HepG2 (cell line): ENCODE measurements at regions not wholly inside any gene's neighbourhood (a gene's known extent, or its start where the extent isn't known, plus 50 kb on each side); places are given as distances from the start of the nearest gene placed in this dataset.

Source experiments
- ATAC-seq: fragments of 200-7000 bp; cut with Tn5 transposase; 3 replicates; pipeline ENCODE4 v1.9.1; 2020; ENCODE audit warnings: mild to moderate bottlenecking, moderate library complexity
- BruUV-seq: library from RNA; stranded (reverse); fragments of 400-500 nt; replicated peaks from 2 replicates; lab custom pipeline; 2021; lab: Mats Ljungman, UMichigan
- CTCF ChIA-PET: fragments of 300-600 bp; formaldehyde crosslinking; extraction: SDS; loops from one replicate; lab custom pipeline; 2021; ENCODE audit warnings: low total read pairs, inconsistent platforms, low intra/inter-chr PET ratio; lab: Yijun Ruan, JAX
- POLR2A ChIA-PET: fragments of 350-600 bp; sonication (Branson Sonifier 250); formaldehyde crosslinking; loops from one replicate; lab custom pipeline; 2020; ENCODE audit warnings: antibody characterized with exemption, inconsistent platforms; lab: Yijun Ruan, JAX
- DNase-seq: peaks from one replicate; pipeline ENCODE4 v3.0.0-alpha.2; 2015; ENCODE audit warnings: low spot score
- FAIRE-seq: peaks from 3 replicates; lab custom pipeline; 2011; peaks lifted over from hg19 to GRCh38; lab: Jason Lieb, UNC
- H2AFZ ChIP-seq: one replicate; pipeline ENCODE4 v1.6.1; 2011; ENCODE audit warnings: low read length, inconsistent platforms
- H3K27ac ChIP-seq: fragments of 300-600 bp; 3 replicates; pipeline ENCODE4 v1.8.0; 2011; ENCODE audit warnings: mixed run types, mild to moderate bottlenecking, mixed read lengths, low read length, inconsistent platforms; ENCODE audit not compliant: insufficient read depth; ENCODE audit errors: extremely low read length
- H3K27me3 ChIP-seq, 2 experiments: fragments of 200-600 bp in 1 of 2; 2 replicates in 1 of 2; 3 replicates in 1 of 2; pipeline versions ENCODE4 v1.6.0 to v1.8.0; 2011; ENCODE audit warnings: low read length in 2 of 2, mild to moderate bottlenecking in 2 of 2, moderate library complexity in 2 of 2, inconsistent platforms in 1 of 2; ENCODE audit not compliant: insufficient read depth in 2 of 2, control insufficient read depth in 1 of 2
- H3K36me3 ChIP-seq, 2 experiments: fragments of 200-600 bp in 1 of 2; replicated peaks in 1 of 2; 2 replicates in 1 of 2; 3 replicates in 1 of 2; pipeline versions ENCODE4 v1.5.1 to v1.8.0; 2011; ENCODE audit warnings: low read length in 2 of 2, inconsistent platforms in 1 of 2; ENCODE audit not compliant: insufficient read depth in 2 of 2, control insufficient read depth in 1 of 2
- H3K4me1 ChIP-seq: 2 replicates; pipeline ENCODE4 v1.5.1; 2012; ENCODE audit warnings: low read length, inconsistent platforms; ENCODE audit not compliant: insufficient read depth
- H3K4me2 ChIP-seq: 2 replicates; pipeline ENCODE4 v1.6.0; 2011; ENCODE audit warnings: low read depth, low read length, inconsistent platforms
- H3K4me3 ChIP-seq, 3 experiments: fragments of 200-600 bp in 1 of 3; sonication (generic), shearing (Covaris generic) in 1 of 3; replicated peaks in 1 of 3; 2 replicates each; pipeline ENCODE4 v1.5.1; 2011 to 2016; ENCODE audit warnings: low read length in 3 of 3, inconsistent platforms in 2 of 3, low read depth in 2 of 3, mild to moderate bottlenecking in 2 of 3, control low read depth in 1 of 3, mixed read lengths in 1 of 3; ENCODE audit not compliant: insufficient read depth in 1 of 3
- H3K79me2 ChIP-seq: one replicate; pipeline ENCODE4 v1.6.1; 2011; ENCODE audit warnings: low read length, inconsistent platforms; ENCODE audit not compliant: insufficient read depth
- H3K9ac ChIP-seq: 2 replicates; pipeline ENCODE4 v1.6.0; 2011; ENCODE audit warnings: mild to moderate bottlenecking, low read depth, low read length, inconsistent platforms; ENCODE audit not compliant: insufficient read depth
- H3K9me3 ChIP-seq: 2 replicates; pipeline ENCODE4 v1.5.1; 2012; ENCODE audit warnings: mild to moderate bottlenecking, low read length
- H4K20me1 ChIP-seq: 2 replicates; pipeline ENCODE4 v1.6.0; 2011; ENCODE audit warnings: inconsistent platforms, mild to moderate bottlenecking, low read length, moderate library complexity; ENCODE audit not compliant: insufficient read depth
- ARID5B ChIP-seq: IDR thresholded peaks from 2 replicates; pipeline ENCODE4 v1.4.0; 2020; ENCODE audit warnings: mild to moderate bottlenecking, missing genetic modification reagents
- EP300 ChIP-seq, 3 experiments: sonication (generic) in 1 of 3; formaldehyde crosslinking in 1 of 3; IDR thresholded peaks; 2 replicates each; pipeline versions ENCODE4 v1.5.1 to v1.6.1; 2011 to 2020; ENCODE audit warnings: low read depth in 2 of 3, low read length in 2 of 3, borderline replicate concordance in 1 of 3, improper control_type of control experiment in 1 of 3, mild to moderate bottlenecking in 1 of 3, missing genetic modification reagents in 1 of 3, moderate library complexity in 1 of 3
- FOSL2 ChIP-seq: sonication (generic); formaldehyde crosslinking; IDR thresholded peaks from 2 replicates; pipeline ENCODE4 v1.4.0; 2020; ENCODE audit warnings: missing genetic modification reagents
- HNF4A ChIP-seq: sonication (generic); formaldehyde crosslinking; IDR thresholded peaks from 2 replicates; pipeline ENCODE4 v1.4.0; 2020; ENCODE audit warnings: missing genetic modification reagents
- HNRNPUL1 ChIP-seq: fragments of 200-400 bp; formaldehyde crosslinking; IDR thresholded peaks from 2 replicates; pipeline ENCODE4 v1.6.1; 2017; ENCODE audit warnings: low read depth, mild to moderate bottlenecking, low read length, moderate library complexity
- IKZF1 ChIP-seq: fragments of 450-650 bp; IDR thresholded peaks from 2 replicates; pipeline ENCODE4 v1.7.1; 2016
- MXD4 ChIP-seq: IDR thresholded peaks from 2 replicates; pipeline ENCODE4 v1.6.1; 2016; ENCODE audit warnings: mild to moderate bottlenecking, missing biosample characterization, missing genetic modification reagents
- NR2F6 ChIP-seq, 2 experiments: IDR thresholded peaks; 2 replicates each; pipeline ENCODE4 v1.6.1; 2016; ENCODE audit warnings: antibody characterized with exemption in 1 of 2, mild to moderate bottlenecking in 1 of 2
- PAWR ChIP-seq: sonication (generic); formaldehyde crosslinking; IDR thresholded peaks from 2 replicates; pipeline ENCODE4 v1.4.0; 2020; ENCODE audit warnings: missing genetic modification reagents, mild to moderate bottlenecking, borderline replicate concordance
- RARA ChIP-seq: IDR thresholded peaks from 2 replicates; pipeline ENCODE4 v1.6.1; 2016; ENCODE audit warnings: missing genetic modification reagents, missing compliant biosample characterization
- WGBS: methylation state at CpG from one replicate; pipeline ENCODE4 v1.1.6; 2017; ENCODE audit warnings: low lambda C conversion rate; 5-methylcytosine and 5-hydroxymethylcytosine counted together
- in situ Hi-C: cut with HindIII; loops from 2 replicates; pipeline ENCODE4 v1.10.0; 2017; ENCODE audit warnings: low pct_unique_long_range_greater_than_20kb; ENCODE audit not compliant: extremely low pct_ligation_motif_present
- intact Hi-C: fragments of 100-400 bp; cut with micrococcal nuclease; formaldehyde crosslinking; loops from one replicate; pipeline ENCODE4 v1.10.0; 2022; ENCODE audit not compliant: unreplicated experiment

- no peak overlapping the region for H3K9ac ChIP-seq
- CTCF ChIA-PET: no interaction called here
- ATAC-seq: no peak
- peak; percentile 41 for TF ChIP-seq RARA (CRISPR knock-in tag)
- TF ChIP-seq HNF4A: peak; percentile 22; the same call in 1 of the 2 replicates
- TF ChIP-seq PAWR (CRISPR knock-in tag): no peak
- TF ChIP-seq EP300 (IDR thresholded peaks at IDR 0.05; ENCODE audit: low read depth in 2 of 2, low read length in 2 of 2): 0 out of 4 replicates have a peak, but pooled peaks of 1 of the 2 experiments have one; percentile 6
- TF ChIP-seq EP300 (CRISPR knock-in tag; IDR thresholded peaks at IDR 0.05; ENCODE audit: borderline replicate concordance): no peak
- TF ChIP-seq ARID5B (CRISPR knock-in tag): 0 out of 2 replicates have a peak, but pooled peaks have one; percentile 13
- no peak for TF ChIP-seq IKZF1
- no peak for TF ChIP-seq MXD4 (CRISPR knock-in tag)
- peak; percentile 25; the same call in 1 of the 2 replicates for TF ChIP-seq NR2F6 (IDR thresholded peaks at IDR 0.05)
- peak; percentile 55; the same call in 1 of the 2 replicates for TF ChIP-seq NR2F6 (CRISPR knock-in tag; IDR thresholded peaks at IDR 0.05)
- TF ChIP-seq HNRNPUL1: no peak
- peak; percentile 83 for TF ChIP-seq FOSL2 (CRISPR knock-in tag)
- TF ChIP-seq, all 625 proteins: peak for 6
- Histone ChIP-seq H3K79me2 (no peaks in the 10 kb centered on the region), H4K20me1 (no peaks in the 10 kb centered on the region), H3K27me3 (no peaks in the 10 kb centered on the region), H3K4me3 (no peak overlapping the region), H2AFZ (no peak overlapping the region), H3K4me1 (peaks cover 26% of the 10 kb centered on the region), H3K9me3 (no peaks in the 10 kb centered on the region), H3K36me3 (no peaks in the 10 kb centered on the region), H3K27ac (no peak overlapping the region), H3K4me2 (no peak overlapping the region)
- 34% methylated on average over 2 of the region's 2 CpGs for WGBS
- POLR2A ChIA-PET: no interaction called here
- intact Hi-C loops (no loop called here), in situ Hi-C loops (no loop called here)
- DNase-seq (peak; percentile 33), FAIRE-seq (peak; percentile 23)
- no TSS peak for BruUV-seq
Observed at GRCh38 chrX:132559101-132559500, 70.3 kb upstream of the MBNL3 start.
